ENCODE measurements at regions not wholly inside any gene's neighbourhood (a gene's known extent, or its start where the extent isn't known, plus 50 kb on each side); places are given as distances from the start of the nearest gene placed in this dataset.
"Not testable (repeated sequence)": the region's sequence is repeated elsewhere in the genome, so short reads cannot be mapped to it uniquely, and the experiment has no call there.

DNA sequence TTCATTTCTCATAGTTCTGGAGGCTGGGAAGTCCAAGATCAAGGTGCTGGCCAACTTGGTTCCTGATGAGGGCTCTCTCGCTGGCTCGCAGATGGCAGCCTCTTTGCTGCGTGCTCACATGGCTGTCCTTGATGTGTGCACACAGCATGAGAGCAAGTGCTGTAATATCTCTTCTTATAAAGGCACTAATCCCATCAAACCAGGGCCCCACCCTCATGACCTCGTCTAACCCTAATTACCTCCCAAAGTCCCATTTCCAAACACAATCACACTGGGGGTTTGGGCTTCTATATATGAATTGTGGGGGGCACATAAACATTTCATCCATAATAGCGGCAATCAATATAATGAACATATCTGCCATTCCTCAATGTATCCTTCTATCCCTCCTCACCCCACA lies 1062.1 kb downstream of the BRD1 start:
- H3K36me3 Mint-ChIP-seq (ENCODE audit: low read depth), result no peaks in the 10 kb centered on the region
- peaks cover 12% of the 10 kb centered on the region for H3K9me3 Mint-ChIP-seq
- no peak overlapping the region for H3K27ac Mint-ChIP-seq
- no peak overlapping the region for H3K4me3 Mint-ChIP-seq
- H3K4me1 Mint-ChIP-seq (ENCODE audit: low read depth), result no peaks in the 10 kb centered on the region
- H3K27me3 Mint-ChIP-seq, result no peaks in the 10 kb centered on the region
- no peak for DNase-seq

DNA sequence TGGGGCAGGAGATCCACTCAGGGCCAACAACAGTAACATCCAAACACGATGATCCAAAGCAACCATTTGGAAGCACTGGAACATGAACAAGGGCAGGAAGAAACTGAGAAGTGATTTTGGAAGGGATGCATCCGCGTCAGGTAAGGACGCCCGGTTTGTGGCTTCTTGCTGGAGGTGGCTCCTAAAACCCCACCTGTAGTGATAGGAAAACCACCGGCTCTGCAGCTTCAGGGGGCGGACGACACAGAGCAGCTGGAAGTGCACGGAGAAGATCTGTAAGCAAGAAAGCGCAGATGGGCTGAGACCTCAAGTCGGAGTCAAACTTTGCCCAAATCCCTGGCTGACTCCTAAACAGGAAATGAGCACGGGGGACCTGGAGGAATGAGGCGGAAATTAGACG lies 1066.1 kb downstream of the BRD1 start:
- Mint-ChIP-seq H3K27ac (no peak overlapping the region), H3K4me3 (no peak overlapping the region), H3K27me3 (peaks cover 9% of the 10 kb centered on the region), H3K9me3 (peaks cover 8% of the 10 kb centered on the region), H3K4me1 (ENCODE audit: low read depth) (no peaks in the 10 kb centered on the region), H3K36me3 (ENCODE audit: low read depth) (no peaks in the 10 kb centered on the region)
- no peak for DNase-seq

GRCh38 chr22:48760481-48761390 lies 1066.9 kb downstream of the BRD1 start:
- no peaks in the 10 kb centered on the region for H3K36me3 Mint-ChIP-seq (ENCODE audit: low read depth)
- peaks cover 17% of the 10 kb centered on the region for H3K27me3 Mint-ChIP-seq
- H3K4me1 Mint-ChIP-seq (ENCODE audit: low read depth), result no peaks in the 10 kb centered on the region
- DNase-seq, result no peak
- peaks cover 6% of the 10 kb centered on the region for H3K9me3 Mint-ChIP-seq
- no peak overlapping the region for H3K27ac Mint-ChIP-seq
- no peak overlapping the region for H3K4me3 Mint-ChIP-seq

GRCh38 chr22:48758881-48759875 lies 1068.5 kb downstream of the BRD1 start:
- Mint-ChIP-seq H3K36me3 (ENCODE audit: low read depth) (no peaks in the 10 kb centered on the region), H3K9me3 (no peaks in the 10 kb centered on the region), H3K4me1 (ENCODE audit: low read depth) (no peaks in the 10 kb centered on the region), H3K27ac (no peak overlapping the region), H3K27me3 (peaks cover 23% of the 10 kb centered on the region), H3K4me3 (no peak overlapping the region)
- peak; percentile 14 for DNase-seq

GRCh38 chr22:48757985-48758561 lies 1069.6 kb downstream of the BRD1 start:
- no peaks in the 10 kb centered on the region for H3K4me1 Mint-ChIP-seq (ENCODE audit: low read depth)
- DNase-seq, result no peak
- H3K27me3 Mint-ChIP-seq, result peaks cover 23% of the 10 kb centered on the region
- H3K9me3 Mint-ChIP-seq, result no peaks in the 10 kb centered on the region
- H3K4me3 Mint-ChIP-seq, result no peak overlapping the region
- H3K36me3 Mint-ChIP-seq (ENCODE audit: low read depth), result no peaks in the 10 kb centered on the region
- H3K27ac Mint-ChIP-seq, result no peak overlapping the region

GRCh38 chr22:48757581-48757980 lies 1070.1 kb downstream of the BRD1 start:
- Mint-ChIP-seq H3K27me3 (peaks cover 23% of the 10 kb centered on the region), H3K27ac (no peak overlapping the region), H3K9me3 (no peaks in the 10 kb centered on the region)

DNA sequence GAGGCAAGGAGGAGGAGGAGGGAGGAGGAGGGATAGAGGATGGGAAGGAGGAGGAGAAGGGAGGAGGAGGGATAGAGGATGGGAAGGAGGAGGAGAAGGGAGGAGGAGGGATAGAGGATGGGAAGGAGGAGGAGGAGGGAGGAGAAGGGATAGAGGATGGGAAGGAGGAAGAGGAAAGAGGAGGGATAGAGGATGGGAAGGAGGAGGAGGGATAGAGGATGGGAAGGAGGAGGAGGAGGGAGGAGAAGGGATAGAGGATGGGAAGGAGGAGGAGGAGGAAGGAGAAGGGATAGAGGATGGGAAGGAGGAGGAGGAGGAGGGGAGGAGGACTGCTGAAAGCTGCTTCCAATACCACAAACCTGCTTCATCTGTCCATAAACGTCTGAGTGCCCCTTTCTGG lies 1070.5 kb downstream of the BRD1 start:
- H3K4me3 Mint-ChIP-seq; DNase-seq; H3K27ac Mint-ChIP-seq; H3K4me1 Mint-ChIP-seq (ENCODE audit: low read depth); H3K36me3 Mint-ChIP-seq (ENCODE audit: low read depth); H3K9me3 Mint-ChIP-seq: not testable (repeated sequence)
- peaks cover 23% of the 10 kb centered on the region for H3K27me3 Mint-ChIP-seq

More at GRCh38 chr22:48757581-48757980, 1070.1 kb downstream of the BRD1 start:
- peak; percentile 9 for DNase-seq
- no peak overlapping the region for H3K4me3 Mint-ChIP-seq
- H3K4me1 Mint-ChIP-seq (ENCODE audit: low read depth), result no peaks in the 10 kb centered on the region
- no peaks in the 10 kb centered on the region for H3K36me3 Mint-ChIP-seq (ENCODE audit: low read depth)

DNA sequence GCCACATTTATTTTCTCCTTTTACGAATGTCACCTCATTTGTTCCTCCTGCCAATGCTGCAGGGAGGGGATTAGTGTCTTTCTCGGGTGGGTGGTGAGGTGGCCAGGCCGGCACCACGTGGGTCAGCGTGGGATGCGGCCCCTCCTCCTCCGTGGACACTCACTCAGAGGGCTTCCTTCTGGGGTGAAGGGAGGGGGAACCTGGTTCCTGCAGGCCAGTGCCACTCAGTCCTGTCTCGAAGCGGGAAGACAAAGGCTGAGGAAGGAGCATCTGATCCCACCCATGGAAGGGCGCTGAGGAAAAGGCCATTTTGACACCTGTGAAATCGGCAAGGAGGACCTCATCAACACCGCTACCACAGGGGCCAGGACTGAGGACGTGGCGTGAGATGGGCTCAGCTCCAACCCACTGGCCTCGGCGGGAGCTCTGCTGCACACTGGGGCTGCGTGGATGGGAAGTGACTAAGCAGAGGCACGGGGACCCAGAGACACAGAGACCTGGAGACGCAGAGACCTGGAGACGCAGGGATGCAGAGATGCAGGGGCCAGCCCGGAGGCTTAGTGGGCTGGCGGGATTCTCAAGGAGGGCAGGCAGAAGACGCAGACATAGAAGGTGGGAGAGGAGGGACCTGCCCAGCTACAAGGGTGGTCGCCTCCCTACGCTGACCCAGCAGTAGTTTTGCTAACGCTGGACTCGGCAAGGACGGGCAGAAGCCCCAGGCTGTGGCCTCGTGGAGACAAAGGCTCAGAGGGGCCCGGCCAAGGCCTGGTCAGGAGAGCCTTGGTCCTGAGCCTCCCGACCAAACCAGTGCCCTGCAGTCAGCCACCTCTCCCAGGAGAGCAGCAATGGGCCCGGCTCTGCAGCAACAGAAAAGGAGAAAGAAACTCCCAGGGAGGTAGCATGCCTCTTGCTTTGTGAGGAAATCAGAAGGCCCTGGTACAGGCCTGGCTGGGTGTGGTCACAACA lies 1071.2 kb downstream of the BRD1 start:
- Mint-ChIP-seq H3K9me3 (no peaks in the 10 kb centered on the region), H3K36me3 (ENCODE audit: low read depth) (no peaks in the 10 kb centered on the region), H3K27me3 (peaks cover 23% of the 10 kb centered on the region), H3K4me1 (ENCODE audit: low read depth) (no peaks in the 10 kb centered on the region), H3K27ac (no peak overlapping the region), H3K4me3 (no peak overlapping the region)
- peak; percentile 12 for DNase-seq

DNA sequence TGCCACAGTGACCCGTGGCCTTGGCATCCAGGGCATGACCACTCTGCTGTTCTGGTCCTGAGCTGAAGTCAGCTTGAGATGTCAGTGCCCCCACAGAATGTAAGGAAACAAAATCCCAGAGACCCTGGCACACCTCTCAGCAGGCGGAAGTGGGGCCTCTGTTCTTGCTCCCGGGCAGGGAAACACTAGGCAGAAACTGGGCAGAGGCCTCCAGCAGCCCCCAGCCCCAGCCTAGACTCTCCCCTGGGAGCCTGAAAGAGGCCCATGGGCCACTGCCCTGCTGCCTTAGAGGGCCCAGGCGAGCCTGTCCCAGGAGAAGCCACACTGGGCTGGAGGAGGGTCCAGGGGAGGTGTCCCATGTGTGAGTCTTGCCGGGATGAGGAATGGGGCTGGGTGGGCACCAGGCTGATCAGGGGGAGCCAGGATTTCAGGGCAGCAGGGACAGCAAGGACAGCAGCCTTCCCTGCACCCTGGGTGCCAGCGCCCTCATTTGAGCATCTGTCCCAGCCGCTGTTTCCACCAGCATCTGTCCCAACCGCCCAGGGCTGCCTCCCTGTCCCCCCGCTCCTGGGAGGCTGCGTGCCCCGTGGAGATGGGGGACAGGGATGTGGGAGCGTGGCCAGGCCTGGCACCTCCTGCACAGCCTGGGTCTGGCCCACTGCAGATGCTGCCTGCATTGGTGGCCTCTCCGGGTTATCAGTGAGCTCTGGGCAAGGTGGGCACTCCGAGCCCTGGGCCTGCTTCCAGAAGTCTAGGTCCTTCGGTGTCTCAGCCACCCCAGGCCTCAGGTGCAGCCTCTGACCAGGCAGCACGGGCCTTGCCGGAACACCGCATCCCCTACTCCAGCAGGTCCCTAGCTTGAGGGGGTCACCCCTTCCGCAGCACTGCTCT lies 1072.4 kb downstream of the BRD1 start:
- peak; percentile 12 for DNase-seq
- Mint-ChIP-seq H3K9me3 (no peaks in the 10 kb centered on the region), H3K27ac (no peak overlapping the region), H3K4me1 (ENCODE audit: low read depth) (no peaks in the 10 kb centered on the region), H3K36me3 (ENCODE audit: low read depth) (no peaks in the 10 kb centered on the region), H3K4me3 (no peak overlapping the region), H3K27me3 (peaks cover 23% of the 10 kb centered on the region)

- H3K36me3 Mint-ChIP-seq (ENCODE audit: low read depth), result no peaks in the 10 kb centered on the region
- H3K27me3 Mint-ChIP-seq, result peaks cover 23% of the 10 kb centered on the region
- H3K27ac Mint-ChIP-seq, result no peak overlapping the region
- H3K4me3 Mint-ChIP-seq, result no peak overlapping the region
- DNase-seq, result peak; percentile 2
- no peaks in the 10 kb centered on the region for H3K9me3 Mint-ChIP-seq
- H3K4me1 Mint-ChIP-seq (ENCODE audit: low read depth), result no peaks in the 10 kb centered on the region
Measured at GRCh38 chr22:48754611-48755058, 1073.0 kb downstream of the BRD1 start.

GRCh38 chr22:48753752-48754517 lies 1073.7 kb downstream of the BRD1 start:
- no peaks in the 10 kb centered on the region for H3K9me3 Mint-ChIP-seq
- H3K27me3 Mint-ChIP-seq, result peaks cover 18% of the 10 kb centered on the region
- no peak overlapping the region for H3K27ac Mint-ChIP-seq
- peak; percentile 16 for DNase-seq
- no peak overlapping the region for H3K4me3 Mint-ChIP-seq
- no peaks in the 10 kb centered on the region for H3K4me1 Mint-ChIP-seq (ENCODE audit: low read depth)
- no peaks in the 10 kb centered on the region for H3K36me3 Mint-ChIP-seq (ENCODE audit: low read depth)

DNA sequence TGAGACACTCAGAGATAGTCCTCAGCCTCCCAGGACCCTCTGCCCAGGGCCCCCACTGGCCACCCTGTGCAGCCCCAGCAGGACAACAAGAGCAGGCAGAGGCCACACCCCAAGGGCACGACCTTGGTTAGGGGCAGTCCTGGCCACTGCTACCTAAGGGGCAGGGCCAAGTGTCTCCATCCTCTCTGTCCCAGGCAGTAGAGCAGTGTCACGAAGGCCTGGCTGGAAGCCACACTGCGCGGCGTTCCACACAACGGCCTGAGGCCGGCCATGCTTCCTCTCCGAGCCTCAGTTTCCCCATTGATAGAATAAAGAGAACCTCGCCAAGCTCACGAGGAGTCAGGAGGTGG lies 1074.3 kb downstream of the BRD1 start:
- H3K9me3 Mint-ChIP-seq, result no peaks in the 10 kb centered on the region
- H3K4me1 Mint-ChIP-seq (ENCODE audit: low read depth), result no peaks in the 10 kb centered on the region
- no peaks in the 10 kb centered on the region for H3K36me3 Mint-ChIP-seq (ENCODE audit: low read depth)
- H3K4me3 Mint-ChIP-seq, result no peak overlapping the region
- H3K27ac Mint-ChIP-seq, result no peak overlapping the region
- peak; percentile 16 for DNase-seq
- H3K27me3 Mint-ChIP-seq, result peaks cover 15% of the 10 kb centered on the region

Measured in activated T-cell treated with anti-CD3 and anti-CD28 coated beads, Interleukin-2, amount 50 U/mL, for 24 hours (primary cell).